ENCODE measurements at regions not wholly inside any gene's neighbourhood (a gene's known extent, or its start where the extent isn't known, plus 50 kb on each side); places are given as distances from the start of the nearest gene placed in this dataset.

GRCh38 chr9:29816954-29817703 lies 2243.8 kb upstream of the C9orf72 start:
- TF ChIP-seq CTCF (IDR thresholded peaks at IDR 0.05), result no peak
- TF ChIP-seq POLR2A (IDR thresholded peaks at IDR 0.05), result no peak

All from right lobe of liver (tissue), 4 donors.